Vagina (tissue), 2 donors: ENCODE measurements at regions not wholly inside any gene's neighbourhood (a gene's known extent, or its start where the extent isn't known, plus 50 kb on each side); places are given as distances from the start of the nearest gene placed in this dataset.

Source experiments
- DNase-seq, 2 donors: peaks; one replicate each; pipeline ENCODE4 v3.0.0-alpha.2; 2017; ENCODE audit errors: extremely low spot score in 2 of 2
- H3K27ac ChIP-seq: fragments of 200-600 bp; sonication (generic); one replicate; pipeline ENCODE4 v1.5.1; 2019
- H3K27me3 ChIP-seq: fragments of 200-600 bp; sonication (generic); one replicate; pipeline ENCODE4 v1.5.1; 2019
- H3K36me3 ChIP-seq, 2 donors: fragments of 200-600 bp; sonication (generic); one replicate each; pipeline ENCODE4 v1.5.1; 2017 to 2019
- H3K4me1 ChIP-seq: fragments of 200-600 bp; sonication (generic); one replicate; pipeline ENCODE4 v1.5.1; 2019
- H3K4me3 ChIP-seq, 2 donors: fragments of 200-600 bp; sonication (generic); 1 replicate in 1 of 2; 2 replicates in 1 of 2; pipeline ENCODE4 v1.5.1; 2016 to 2019
- H3K9me3 ChIP-seq: fragments of 200-600 bp; sonication (generic); one replicate; pipeline ENCODE4 v1.5.1; 2019
- CTCF ChIP-seq, 3 experiments: fragments of 450-650 bp in 2 of 3; fragments of 200-600 bp in 1 of 3; sonication (generic) in 1 of 3; IDR thresholded peaks; one replicate each; pipeline ENCODE4 v1.5.1; 2017 to 2019; ENCODE audit warnings: antibody characterized with exemption in 3 of 3, mild to moderate bottlenecking in 2 of 3, moderate library complexity in 2 of 3
- POLR2A ChIP-seq, 2 donors: fragments of 450-650 bp; IDR thresholded peaks; one replicate each; pipeline ENCODE4 v1.6.1; 2017; ENCODE audit warnings: antibody characterized with exemption in 2 of 2, mild to moderate bottlenecking in 2 of 2, moderate library complexity in 2 of 2
- POLR2AphosphoS5 ChIP-seq, 2 donors: sonication (generic); formaldehyde crosslinking; IDR thresholded peaks; one replicate each; pipeline ENCODE4 v1.9.0; 2017; ENCODE audit warnings: antibody characterized with exemption in 2 of 2, mild to moderate bottlenecking in 2 of 2, low read depth in 1 of 2; ENCODE audit not compliant: insufficient read depth in 1 of 2
- intact Hi-C: fragments of 100-400 bp; cut with DNase I; formaldehyde crosslinking; loops from one replicate; pipeline ENCODE4 v1.15.1; 2023

DNA sequence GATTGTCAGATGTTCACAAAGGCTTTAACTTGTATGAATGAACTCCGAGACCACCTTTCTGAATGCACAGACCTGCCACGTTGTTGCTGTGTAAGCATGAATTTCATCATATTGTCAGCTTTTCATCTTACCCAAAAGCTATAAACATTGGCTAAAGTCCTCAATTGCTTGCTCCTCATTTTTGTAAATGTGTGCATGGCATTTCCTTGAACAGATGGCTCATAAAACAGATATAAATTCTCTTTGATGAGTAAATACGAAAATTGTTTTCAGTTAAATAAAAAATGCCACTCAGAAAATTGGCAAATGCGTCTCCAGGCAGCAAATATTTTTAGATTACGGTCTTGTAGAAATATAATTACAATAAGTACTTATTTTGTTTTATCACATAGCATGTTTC lies 226.0 kb upstream of the NDN start:
- TF ChIP-seq CTCF (IDR thresholded peaks at IDR 0.05) (no peak), POLR2A (IDR thresholded peaks at IDR 0.05) (no peak), POLR2AphosphoS5 (IDR thresholded peaks at IDR 0.05; ENCODE audit: insufficient read depth in 1 of 2, low read depth in 1 of 2) (no peak)
- Histone ChIP-seq H3K9me3 (no peaks in the 10 kb centered on the region), H3K27ac (no peak overlapping the region), H3K27me3 (no peaks in the 10 kb centered on the region), H3K4me3 (no peak overlapping the region), H3K36me3 (no peaks in the 10 kb centered on the region), H3K4me1 (no peaks in the 10 kb centered on the region)
- intact Hi-C loops = no loop called here
- no peak for DNase-seq

- TF ChIP-seq CTCF (IDR thresholded peaks at IDR 0.05) (no peak), POLR2A (IDR thresholded peaks at IDR 0.05) (no peak), POLR2AphosphoS5 (IDR thresholded peaks at IDR 0.05; ENCODE audit: insufficient read depth in 1 of 2, low read depth in 1 of 2) (no peak)
Observed at GRCh38 chr15:23913635-23914034, 226.5 kb upstream of the NDN start.

GRCh38 chr15:23924686-23925085 lies 237.6 kb upstream of the NDN start:
- no peak for DNase-seq
- TF ChIP-seq POLR2A (IDR thresholded peaks at IDR 0.05) = no peak
- Histone ChIP-seq H3K27ac (no peak overlapping the region), H3K36me3 (no peaks in the 10 kb centered on the region), H3K4me1 (no peaks in the 10 kb centered on the region), H3K27me3 (no peaks in the 10 kb centered on the region), H3K9me3 (no peaks in the 10 kb centered on the region), H3K4me3 (no peak overlapping the region)
- intact Hi-C loops = no loop called here

More at GRCh38 chr15:23913635-23914034, 226.5 kb upstream of the NDN start:
- no peak for DNase-seq
- Histone ChIP-seq H3K27ac (no peak overlapping the region), H3K36me3 (no peaks in the 10 kb centered on the region), H3K4me1 (no peaks in the 10 kb centered on the region), H3K4me3 (no peak overlapping the region), H3K9me3 (no peaks in the 10 kb centered on the region), H3K27me3 (no peaks in the 10 kb centered on the region)
- intact Hi-C loops = no loop called here

DNA sequence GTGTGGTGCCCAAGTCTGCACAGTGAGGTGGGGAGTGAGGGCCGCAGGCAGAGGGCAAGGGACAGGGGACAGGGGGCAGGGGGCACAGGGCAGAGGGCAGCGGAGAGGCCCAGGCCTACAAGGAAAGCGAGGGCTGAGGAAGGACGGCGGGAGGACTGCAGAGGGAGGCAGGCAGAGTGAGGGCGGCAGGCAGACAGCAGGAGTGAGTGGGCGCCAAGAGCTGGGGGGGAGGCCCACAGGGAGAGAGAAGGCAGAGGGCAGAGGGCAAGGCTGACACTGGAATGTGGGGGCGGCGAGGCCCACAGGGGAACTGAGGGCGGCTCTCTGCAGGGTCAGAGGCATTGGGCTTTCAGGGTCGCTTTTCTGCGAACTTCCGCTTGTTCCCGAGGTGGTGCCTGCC lies 267.8 kb upstream of the NDN start:
- Histone ChIP-seq H3K9me3 (no peaks in the 10 kb centered on the region), H3K4me3 (no peak overlapping the region), H3K4me1 (no peaks in the 10 kb centered on the region), H3K27ac (no peak overlapping the region), H3K36me3 (no peaks in the 10 kb centered on the region), H3K27me3 (no peaks in the 10 kb centered on the region)
- no peak for DNase-seq
- intact Hi-C loops = no loop called here
- TF ChIP-seq POLR2AphosphoS5 (IDR thresholded peaks at IDR 0.05; ENCODE audit: insufficient read depth in 1 of 2, low read depth in 1 of 2) = no peak
- TF ChIP-seq CTCF (IDR thresholded peaks at IDR 0.05) = no peak
- no peak for TF ChIP-seq POLR2A (IDR thresholded peaks at IDR 0.05)

DNA sequence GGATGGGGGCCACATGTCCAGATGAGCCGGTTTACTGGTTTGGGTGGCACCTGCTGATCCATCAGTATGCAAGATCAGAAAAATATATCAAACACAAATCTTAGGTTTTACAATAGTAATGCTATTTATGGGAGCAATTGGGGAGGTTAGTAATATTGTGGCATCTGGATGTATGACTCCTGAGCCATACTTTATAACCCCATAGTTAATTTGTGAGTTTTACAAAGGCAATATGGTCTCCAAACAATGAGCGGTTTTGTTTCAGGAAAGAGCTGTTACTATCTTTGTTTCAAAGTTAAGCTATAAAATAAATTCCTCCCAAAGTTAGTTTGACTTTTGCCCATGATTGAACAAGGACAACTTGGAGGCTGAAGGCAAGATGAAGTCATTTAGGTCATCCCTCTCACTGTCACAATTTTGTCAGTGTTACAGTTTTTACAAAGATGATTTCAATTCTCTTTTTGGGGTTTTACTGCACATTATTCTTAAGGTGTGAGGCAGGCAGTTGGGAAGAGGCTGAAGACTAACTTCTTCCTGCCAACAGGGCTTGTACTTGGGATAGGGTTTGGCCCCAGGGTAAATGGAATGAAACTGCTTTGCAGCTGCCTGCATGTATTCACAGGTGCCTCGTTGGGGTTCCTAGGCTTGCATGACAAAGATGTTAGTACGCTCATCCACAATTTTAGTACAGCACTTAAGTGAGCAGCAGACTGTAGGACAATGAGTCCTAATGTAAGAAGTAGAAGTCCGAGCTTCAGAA lies 296.6 kb upstream of the NDN start:
- no peaks in the 10 kb centered on the region for H3K9me3 ChIP-seq
- no peaks in the 10 kb centered on the region for H3K27me3 ChIP-seq
- no peak overlapping the region for H3K27ac ChIP-seq
- no peaks in the 10 kb centered on the region for H3K4me1 ChIP-seq
- intact Hi-C loops = no loop called here
- DNase-seq = no peak
- no peak for TF ChIP-seq CTCF (IDR thresholded peaks at IDR 0.05)
- no peak for TF ChIP-seq POLR2A (IDR thresholded peaks at IDR 0.05)
- no peak for TF ChIP-seq POLR2AphosphoS5 (IDR thresholded peaks at IDR 0.05; ENCODE audit: insufficient read depth in 1 of 2, low read depth in 1 of 2)
- no peak overlapping the region for H3K4me3 ChIP-seq
- no peaks in the 10 kb centered on the region for H3K36me3 ChIP-seq
